SK-N-SH (cell line): ENCODE measurements at regions not wholly inside any gene's neighbourhood (a gene's known extent, or its start where the extent isn't known, plus 50 kb on each side); places are given as distances from the start of the nearest gene placed in this dataset.

Experiments
- CTCF ChIA-PET: fragments of 300-600, 350-600 bp; formaldehyde crosslinking; extraction: SDS; loops from one replicate; lab custom pipeline; 2021; lab: Yijun Ruan, JAX
- POLR2A ChIA-PET: fragments of 350-600 bp; sonication (Branson Sonifier 250); formaldehyde crosslinking; extraction: SDS; loops from one replicate; lab custom pipeline; 2020; ENCODE audit warnings: antibody characterized with exemption, inconsistent platforms; lab: Yijun Ruan, JAX
- DNase-seq: peaks from one replicate; pipeline ENCODE4 v3.0.0; 2012
- H2AFZ ChIP-seq: fragments of 200-600 bp; sonication (generic); 2 replicates; pipeline ENCODE4 v1.8.1; 2016; ENCODE audit warnings: antibody characterized with exemption, mild to moderate bottlenecking, low read depth
- H3F3A ChIP-seq: fragments of 200-600 bp; sonication (generic); replicated peaks from 2 replicates; pipeline ENCODE3; 2016; ENCODE audit warnings: antibody characterized with exemption, mild to moderate bottlenecking; ENCODE audit not compliant: insufficient read depth
- H3K27ac ChIP-seq, 2 experiments: fragments of 200-500 bp in 1 of 2; fragments of 200-600 bp in 1 of 2; sonication (Bioruptor generic) in 1 of 2; sonication (generic), shearing (Covaris generic) in 1 of 2; 2 replicates each; pipeline versions ENCODE4 v1.5.1 to v1.6.1; 2014 to 2016; ENCODE audit warnings: low read depth in 2 of 2, inconsistent platforms in 1 of 2, low read length in 1 of 2, mild to moderate bottlenecking in 1 of 2, mixed read lengths in 1 of 2
- H3K27me3 ChIP-seq: fragments of 200-600 bp; sonication (generic), shearing (Covaris generic); 2 replicates; pipeline ENCODE4 v1.6.1; 2016; ENCODE audit warnings: mixed run types; ENCODE audit not compliant: insufficient read depth
- H3K36me3 ChIP-seq, 2 experiments: fragments of 200-500 bp in 1 of 2; fragments of 200-600 bp in 1 of 2; sonication (Bioruptor generic) in 1 of 2; sonication (generic) in 1 of 2; replicated peaks in 1 of 2; 2 replicates each; pipeline versions ENCODE3 to v1.5.1; 2014 to 2016; ENCODE audit warnings: low read length in 1 of 2, mild to moderate bottlenecking in 1 of 2; ENCODE audit not compliant: insufficient read depth in 2 of 2, control insufficient read depth in 1 of 2
- H3K4me1 ChIP-seq, 2 experiments: fragments of 200-500 bp in 1 of 2; fragments of 200-600 bp in 1 of 2; sonication (Bioruptor generic) in 1 of 2; sonication (generic), shearing (Covaris generic) in 1 of 2; 2 replicates each; pipeline versions ENCODE4 v1.5.1 to v1.6.1; 2014 to 2016; ENCODE audit warnings: low read depth in 1 of 2, low read length in 1 of 2, mixed run types in 1 of 2; ENCODE audit not compliant: insufficient read depth in 2 of 2, control insufficient read depth in 1 of 2
- H3K4me2 ChIP-seq: fragments of 200-600 bp; sonication (generic), shearing (Covaris generic); 2 replicates; pipeline ENCODE4 v1.6.1; 2017; ENCODE audit warnings: mixed run types
- H3K4me3 ChIP-seq, 2 experiments: fragments of 200-500 bp in 1 of 2; fragments of 200-600 bp in 1 of 2; sonication (Bioruptor generic) in 1 of 2; sonication (generic), shearing (Covaris generic) in 1 of 2; 2 replicates each; pipeline versions ENCODE4 v1.5.1 to v1.8.1; 2014 to 2016; ENCODE audit warnings: low read depth in 2 of 2, inconsistent platforms in 1 of 2, low read length in 1 of 2, mild to moderate bottlenecking in 1 of 2, mixed read lengths in 1 of 2, moderate library complexity in 1 of 2
- H3K79me2 ChIP-seq: fragments of 200-600 bp; sonication (generic); 2 replicates; pipeline ENCODE4 v1.8.1; 2017; ENCODE audit warnings: mild to moderate bottlenecking; ENCODE audit not compliant: insufficient read depth
- H3K9ac ChIP-seq: fragments of 200-600 bp; sonication (generic); 2 replicates; pipeline ENCODE4 v1.6.1; 2017; ENCODE audit warnings: mixed run types
- H3K9me2 ChIP-seq: fragments of 200-600 bp; sonication (generic); 2 replicates; pipeline ENCODE4 v1.6.1; 2017; ENCODE audit warnings: mixed run types
- H3K9me3 ChIP-seq: fragments of 200-600 bp; sonication (generic); 2 replicates; pipeline ENCODE4 v1.6.1; 2017; ENCODE audit warnings: mixed run types, mild to moderate bottlenecking, moderate library complexity
- H4K20me1 ChIP-seq: fragments of 200-600 bp; sonication (generic); 2 replicates; pipeline ENCODE4 v1.6.1; 2017; ENCODE audit warnings: mild to moderate bottlenecking, mixed run types; ENCODE audit not compliant: insufficient read depth
- CHD2 ChIP-seq: fragments of 150-350 bp; IDR thresholded peaks from 2 replicates; pipeline ENCODE4 v1.6.1; 2018; ENCODE audit warnings: low read length; ENCODE audit not compliant: partially characterized antibody
- ELF1 ChIP-seq: IDR thresholded peaks from 2 replicates; pipeline ENCODE4 v1.4.0; 2012
- EP300 ChIP-seq, 2 experiments: IDR thresholded peaks; 2 replicates each; pipeline versions ENCODE4 v1.4.0 to v1.6.1; 2012; ENCODE audit warnings: borderline replicate concordance in 1 of 2, low read depth in 1 of 2, low read length in 1 of 2
- EZH2phosphoT487 ChIP-seq: fragments of 200-600 bp; sonication (generic); IDR thresholded peaks from 2 replicates; pipeline ENCODE4 v1.6.1; 2017; ENCODE audit warnings: low read depth, mixed run types, mild to moderate bottlenecking, antibody characterized with exemption, moderate library complexity, borderline replicate concordance
- FOSL2 ChIP-seq: IDR thresholded peaks from 2 replicates; pipeline ENCODE4 v1.4.0; 2012; ENCODE audit warnings: low read depth, mild to moderate bottlenecking, moderate library complexity, borderline replicate concordance
- JUND ChIP-seq: IDR thresholded peaks from 2 replicates; pipeline ENCODE4 v1.4.0; 2012
- MAX ChIP-seq: IDR thresholded peaks from 2 replicates; pipeline ENCODE4 v1.4.0; 2012; ENCODE audit warnings: low read depth
- MXI1 ChIP-seq: IDR thresholded peaks from 2 replicates; pipeline ENCODE4 v1.6.1; 2012; ENCODE audit warnings: mild to moderate bottlenecking, low read depth, low read length, improper control_type of control experiment
- NFIC ChIP-seq: IDR thresholded peaks from 2 replicates; pipeline ENCODE4 v1.4.0; 2012; ENCODE audit warnings: borderline replicate concordance
- NRF1 ChIP-seq: IDR thresholded peaks from 2 replicates; pipeline ENCODE4 v1.6.1; 2012; ENCODE audit warnings: low read depth, mild to moderate bottlenecking, low read length
- POLR2AphosphoS5 ChIP-seq: IDR thresholded peaks from 2 replicates; pipeline ENCODE4 v1.6.1; 2012; ENCODE audit warnings: low read depth, low read length
- RFX5 ChIP-seq: IDR thresholded peaks from 2 replicates; pipeline ENCODE4 v1.6.1; 2012; ENCODE audit warnings: mild to moderate bottlenecking, improper control_type of control experiment, low read length
- RXRA ChIP-seq: IDR thresholded peaks from 2 replicates; pipeline ENCODE4 v1.4.0; 2012; ENCODE audit warnings: low read depth, mild to moderate bottlenecking, borderline replicate concordance
- SMC3 ChIP-seq: IDR thresholded peaks from 2 replicates; pipeline ENCODE4 v1.6.1; 2012; ENCODE audit warnings: low read depth, low read length, improper control_type of control experiment
- TAF1 ChIP-seq: IDR thresholded peaks from 2 replicates; pipeline ENCODE4 v1.6.1; 2012; ENCODE audit warnings: low read depth, mild to moderate bottlenecking, low read length, moderate library complexity, borderline replicate concordance
- TEAD4 ChIP-seq: IDR thresholded peaks from 2 replicates; pipeline ENCODE4 v1.4.0; 2012; ENCODE audit warnings: mild to moderate bottlenecking, borderline replicate concordance; ENCODE audit not compliant: insufficient read depth
- USF2 ChIP-seq: fragments of 150-350 bp; IDR thresholded peaks from 2 replicates; pipeline ENCODE4 v1.6.1; 2017; ENCODE audit warnings: antibody characterized with exemption, low read length, low read depth, borderline replicate concordance
- YY1 ChIP-seq: IDR thresholded peaks from 2 replicates; pipeline ENCODE4 v1.4.0; 2012; ENCODE audit warnings: low read depth, mild to moderate bottlenecking
- WGBS: methylation state at CpG from one replicate; pipeline ENCODE4 v1.1.6; 2017; ENCODE audit warnings: low lambda C conversion rate; 5-methylcytosine and 5-hydroxymethylcytosine counted together
- TF ChIP-seq, protein P1 (sequence below): IDR thresholded peaks from 2 replicates; pipeline ENCODE4 v1.6.1; 2012; ENCODE audit warnings: mild to moderate bottlenecking, low read depth, low read length, moderate library complexity
- TF ChIP-seq, protein P2 (sequence below): IDR thresholded peaks from 2 replicates; pipeline ENCODE4 v1.4.0; 2012; ENCODE audit warnings: low read depth, borderline replicate concordance

GRCh38 chr7:118327174-118327573, 102.7 kb downstream of the ANKRD7 start:
- Histone ChIP-seq H3F3A (no peaks in the 10 kb centered on the region), H3K36me3 (no peaks in the 10 kb centered on the region), H4K20me1 (no peaks in the 10 kb centered on the region), H3K9ac (no peak overlapping the region), H3K79me2 (no peaks in the 10 kb centered on the region), H3K9me3 (no peaks in the 10 kb centered on the region), H3K4me1 (no peaks in the 10 kb centered on the region), H3K27ac (no peak overlapping the region), H3K27me3 (no peaks in the 10 kb centered on the region), H3K4me2 (no peak overlapping the region), H2AFZ (no peak overlapping the region), H3K9me2 (no peaks in the 10 kb centered on the region), H3K4me3 (no peak overlapping the region)
- no peak for TF ChIP-seq TEAD4
- no peak for TF ChIP-seq MXI1
- TF ChIP-seq YY1 = no peak
- TF ChIP-seq NFIC = no peak
- TF ChIP-seq RFX5 = no peak
- no peak for TF ChIP-seq SMC3
- no peak for TF ChIP-seq FOSL2
- no peak for TF ChIP-seq RXRA
- no peak for TF ChIP-seq EP300 (IDR thresholded peaks at IDR 0.05; ENCODE audit: borderline replicate concordance in 1 of 2, low read depth in 1 of 2, low read length in 1 of 2)
- TF ChIP-seq NRF1 = no peak
- TF ChIP-seq EZH2phosphoT487 = no peak
- no peak for TF ChIP-seq TAF1
- WGBS = 7% methylated on average over 2 of the region's 2 CpGs
- DNase-seq = no peak
- ChIA-PET POLR2A (no interaction called here), CTCF (interaction anchor here (1.3 kb wide), 1 partner anchor 14 kb away, joined by 3 read pairs; no protein-coding TSS in a partner anchor)

- Histone ChIP-seq H3F3A (no peaks in the 10 kb centered on the region), H4K20me1 (no peaks in the 10 kb centered on the region), H3K36me3 (no peaks in the 10 kb centered on the region), H3K4me1 (no peaks in the 10 kb centered on the region), H3K27ac (no peak overlapping the region), H3K9me2 (no peaks in the 10 kb centered on the region), H2AFZ (no peak overlapping the region), H3K9ac (no peak overlapping the region), H3K27me3 (no peaks in the 10 kb centered on the region), H3K79me2 (no peaks in the 10 kb centered on the region), H3K4me2 (no peak overlapping the region), H3K9me3 (no peaks in the 10 kb centered on the region), H3K4me3 (no peak overlapping the region)
- CTCF ChIA-PET = no interaction called here
- 31% methylated on average over 11 of the region's 11 CpGs for WGBS
- POLR2A ChIA-PET = no interaction called here
- no peak for DNase-seq
- no peak for TF ChIP-seq USF2
- TF ChIP-seq TAF1 = no peak
- no peak for TF ChIP-seq YY1
- no peak for TF ChIP-seq MAX
- no peak for TF ChIP-seq POLR2AphosphoS5
- TF ChIP-seq EZH2phosphoT487 = no peak
- TF ChIP-seq, protein P1, sequence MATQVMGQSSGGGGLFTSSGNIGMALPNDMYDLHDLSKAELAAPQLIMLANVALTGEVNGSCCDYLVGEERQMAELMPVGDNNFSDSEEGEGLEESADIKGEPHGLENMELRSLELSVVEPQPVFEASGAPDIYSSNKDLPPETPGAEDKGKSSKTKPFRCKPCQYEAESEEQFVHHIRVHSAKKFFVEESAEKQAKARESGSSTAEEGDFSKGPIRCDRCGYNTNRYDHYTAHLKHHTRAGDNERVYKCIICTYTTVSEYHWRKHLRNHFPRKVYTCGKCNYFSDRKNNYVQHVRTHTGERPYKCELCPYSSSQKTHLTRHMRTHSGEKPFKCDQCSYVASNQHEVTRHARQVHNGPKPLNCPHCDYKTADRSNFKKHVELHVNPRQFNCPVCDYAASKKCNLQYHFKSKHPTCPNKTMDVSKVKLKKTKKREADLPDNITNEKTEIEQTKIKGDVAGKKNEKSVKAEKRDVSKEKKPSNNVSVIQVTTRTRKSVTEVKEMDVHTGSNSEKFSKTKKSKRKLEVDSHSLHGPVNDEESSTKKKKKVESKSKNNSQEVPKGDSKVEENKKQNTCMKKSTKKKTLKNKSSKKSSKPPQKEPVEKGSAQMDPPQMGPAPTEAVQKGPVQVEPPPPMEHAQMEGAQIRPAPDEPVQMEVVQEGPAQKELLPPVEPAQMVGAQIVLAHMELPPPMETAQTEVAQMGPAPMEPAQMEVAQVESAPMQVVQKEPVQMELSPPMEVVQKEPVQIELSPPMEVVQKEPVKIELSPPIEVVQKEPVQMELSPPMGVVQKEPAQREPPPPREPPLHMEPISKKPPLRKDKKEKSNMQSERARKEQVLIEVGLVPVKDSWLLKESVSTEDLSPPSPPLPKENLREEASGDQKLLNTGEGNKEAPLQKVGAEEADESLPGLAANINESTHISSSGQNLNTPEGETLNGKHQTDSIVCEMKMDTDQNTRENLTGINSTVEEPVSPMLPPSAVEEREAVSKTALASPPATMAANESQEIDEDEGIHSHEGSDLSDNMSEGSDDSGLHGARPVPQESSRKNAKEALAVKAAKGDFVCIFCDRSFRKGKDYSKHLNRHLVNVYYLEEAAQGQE = no peak
- no peak for TF ChIP-seq EP300 (IDR thresholded peaks at IDR 0.05; ENCODE audit: borderline replicate concordance in 1 of 2, low read depth in 1 of 2, low read length in 1 of 2)
- no peak for TF ChIP-seq SMC3
- TF ChIP-seq FOSL2 = no peak
- TF ChIP-seq TEAD4 = no peak
- TF ChIP-seq, protein P2, sequence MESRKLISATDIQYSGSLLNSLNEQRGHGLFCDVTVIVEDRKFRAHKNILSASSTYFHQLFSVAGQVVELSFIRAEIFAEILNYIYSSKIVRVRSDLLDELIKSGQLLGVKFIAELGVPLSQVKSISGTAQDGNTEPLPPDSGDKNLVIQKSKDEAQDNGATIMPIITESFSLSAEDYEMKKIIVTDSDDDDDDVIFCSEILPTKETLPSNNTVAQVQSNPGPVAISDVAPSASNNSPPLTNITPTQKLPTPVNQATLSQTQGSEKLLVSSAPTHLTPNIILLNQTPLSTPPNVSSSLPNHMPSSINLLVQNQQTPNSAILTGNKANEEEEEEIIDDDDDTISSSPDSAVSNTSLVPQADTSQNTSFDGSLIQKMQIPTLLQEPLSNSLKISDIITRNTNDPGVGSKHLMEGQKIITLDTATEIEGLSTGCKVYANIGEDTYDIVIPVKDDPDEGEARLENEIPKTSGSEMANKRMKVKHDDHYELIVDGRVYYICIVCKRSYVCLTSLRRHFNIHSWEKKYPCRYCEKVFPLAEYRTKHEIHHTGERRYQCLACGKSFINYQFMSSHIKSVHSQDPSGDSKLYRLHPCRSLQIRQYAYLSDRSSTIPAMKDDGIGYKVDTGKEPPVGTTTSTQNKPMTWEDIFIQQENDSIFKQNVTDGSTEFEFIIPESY = no peak
- TF ChIP-seq CHD2 = no peak
- TF ChIP-seq ELF1 = no peak
- TF ChIP-seq JUND = no peak
- no peak for TF ChIP-seq NFIC
Measured at GRCh38 chr7:118328505-118329211, 104.2 kb downstream of the ANKRD7 start.
